ENCODE measurements at regions not wholly inside any gene's neighbourhood (a gene's known extent, or its start where the extent isn't known, plus 50 kb on each side); places are given as distances from the start of the nearest gene placed in this dataset.

- TF ChIP-seq, protein P1, sequence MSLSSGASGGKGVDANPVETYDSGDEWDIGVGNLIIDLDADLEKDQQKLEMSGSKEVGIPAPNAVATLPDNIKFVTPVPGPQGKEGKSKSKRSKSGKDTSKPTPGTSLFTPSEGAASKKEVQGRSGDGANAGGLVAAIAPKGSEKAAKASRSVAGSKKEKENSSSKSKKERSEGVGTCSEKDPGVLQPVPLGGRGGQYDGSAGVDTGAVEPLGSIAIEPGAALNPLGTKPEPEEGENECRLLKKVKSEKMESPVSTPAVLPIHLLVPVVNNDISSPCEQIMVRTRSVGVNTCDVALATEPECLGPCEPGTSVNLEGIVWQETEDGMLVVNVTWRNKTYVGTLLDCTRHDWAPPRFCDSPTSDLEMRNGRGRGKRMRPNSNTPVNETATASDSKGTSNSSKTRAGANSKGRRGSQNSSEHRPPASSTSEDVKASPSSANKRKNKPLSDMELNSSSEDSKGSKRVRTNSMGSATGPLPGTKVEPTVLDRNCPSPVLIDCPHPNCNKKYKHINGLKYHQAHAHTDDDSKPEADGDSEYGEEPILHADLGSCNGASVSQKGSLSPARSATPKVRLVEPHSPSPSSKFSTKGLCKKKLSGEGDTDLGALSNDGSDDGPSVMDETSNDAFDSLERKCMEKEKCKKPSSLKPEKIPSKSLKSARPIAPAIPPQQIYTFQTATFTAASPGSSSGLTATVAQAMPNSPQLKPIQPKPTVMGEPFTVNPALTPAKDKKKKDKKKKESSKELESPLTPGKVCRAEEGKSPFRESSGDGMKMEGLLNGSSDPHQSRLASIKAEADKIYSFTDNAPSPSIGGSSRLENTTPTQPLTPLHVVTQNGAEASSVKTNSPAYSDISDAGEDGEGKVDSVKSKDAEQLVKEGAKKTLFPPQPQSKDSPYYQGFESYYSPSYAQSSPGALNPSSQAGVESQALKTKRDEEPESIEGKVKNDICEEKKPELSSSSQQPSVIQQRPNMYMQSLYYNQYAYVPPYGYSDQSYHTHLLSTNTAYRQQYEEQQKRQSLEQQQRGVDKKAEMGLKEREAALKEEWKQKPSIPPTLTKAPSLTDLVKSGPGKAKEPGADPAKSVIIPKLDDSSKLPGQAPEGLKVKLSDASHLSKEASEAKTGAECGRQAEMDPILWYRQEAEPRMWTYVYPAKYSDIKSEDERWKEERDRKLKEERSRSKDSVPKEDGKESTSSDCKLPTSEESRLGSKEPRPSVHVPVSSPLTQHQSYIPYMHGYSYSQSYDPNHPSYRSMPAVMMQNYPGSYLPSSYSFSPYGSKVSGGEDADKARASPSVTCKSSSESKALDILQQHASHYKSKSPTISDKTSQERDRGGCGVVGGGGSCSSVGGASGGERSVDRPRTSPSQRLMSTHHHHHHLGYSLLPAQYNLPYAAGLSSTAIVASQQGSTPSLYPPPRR (CRISPR knock-in tag; IDR thresholded peaks at IDR 0.05; ENCODE audit: borderline replicate concordance), result no peak
- TF ChIP-seq ZNF713 (CRISPR knock-in tag; IDR thresholded peaks at IDR 0.05), result no peak
- TF ChIP-seq, protein P2, sequence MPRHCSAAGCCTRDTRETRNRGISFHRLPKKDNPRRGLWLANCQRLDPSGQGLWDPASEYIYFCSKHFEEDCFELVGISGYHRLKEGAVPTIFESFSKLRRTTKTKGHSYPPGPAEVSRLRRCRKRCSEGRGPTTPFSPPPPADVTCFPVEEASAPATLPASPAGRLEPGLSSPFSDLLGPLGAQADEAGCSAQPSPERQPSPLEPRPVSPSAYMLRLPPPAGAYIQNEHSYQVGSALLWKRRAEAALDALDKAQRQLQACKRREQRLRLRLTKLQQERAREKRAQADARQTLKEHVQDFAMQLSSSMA (CRISPR knock-in tag; IDR thresholded peaks at IDR 0.05), result no peak
- TF ChIP-seq ZMYM3 (CRISPR knock-in tag; IDR thresholded peaks at IDR 0.05), result no peak
- TF ChIP-seq ZNF598 (CRISPR knock-in tag; IDR thresholded peaks at IDR 0.05; ENCODE audit: borderline replicate concordance), result no peak
- TF ChIP-seq DPF2 (CRISPR knock-in tag; IDR thresholded peaks at IDR 0.05; ENCODE audit: borderline replicate concordance, low read depth), result no peak
- no peak for TF ChIP-seq SPEN (CRISPR knock-in tag; IDR thresholded peaks at IDR 0.05; ENCODE audit: low read depth)
- TF ChIP-seq ATF7-NPFF (CRISPR knock-in tag; IDR thresholded peaks at IDR 0.05; ENCODE audit: low read depth), result no peak
- no peak for TF ChIP-seq GATA4 (IDR thresholded peaks at IDR 0.05; ENCODE audit: borderline replicate concordance, low read depth)
- no peak for TF ChIP-seq FOXO1 (CRISPR knock-in tag; IDR thresholded peaks at IDR 0.05)
- TF ChIP-seq, protein P3, sequence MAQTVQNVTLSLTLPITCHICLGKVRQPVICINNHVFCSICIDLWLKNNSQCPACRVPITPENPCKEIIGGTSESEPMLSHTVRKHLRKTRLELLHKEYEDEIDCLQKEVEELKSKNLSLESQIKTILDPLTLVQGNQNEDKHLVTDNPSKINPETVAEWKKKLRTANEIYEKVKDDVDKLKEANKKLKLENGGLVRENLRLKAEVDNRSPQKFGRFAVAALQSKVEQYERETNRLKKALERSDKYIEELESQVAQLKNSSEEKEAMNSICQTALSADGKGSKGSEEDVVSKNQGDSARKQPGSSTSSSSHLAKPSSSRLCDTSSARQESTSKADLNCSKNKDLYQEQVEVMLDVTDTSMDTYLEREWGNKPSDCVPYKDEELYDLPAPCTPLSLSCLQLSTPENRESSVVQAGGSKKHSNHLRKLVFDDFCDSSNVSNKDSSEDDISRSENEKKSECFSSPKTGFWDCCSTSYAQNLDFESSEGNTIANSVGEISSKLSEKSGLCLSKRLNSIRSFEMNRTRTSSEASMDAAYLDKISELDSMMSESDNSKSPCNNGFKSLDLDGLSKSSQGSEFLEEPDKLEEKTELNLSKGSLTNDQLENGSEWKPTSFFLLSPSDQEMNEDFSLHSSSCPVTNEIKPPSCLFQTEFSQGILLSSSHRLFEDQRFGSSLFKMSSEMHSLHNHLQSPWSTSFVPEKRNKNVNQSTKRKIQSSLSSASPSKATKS (CRISPR knock-in tag; IDR thresholded peaks at IDR 0.05), result no peak
- no peak for TF ChIP-seq ZNF432 (CRISPR knock-in tag; IDR thresholded peaks at IDR 0.05; ENCODE audit: borderline replicate concordance)
- peak; percentile 11; the same call in 1 of the 2 replicates for TF ChIP-seq ZNF331 (CRISPR knock-in tag; IDR thresholded peaks at IDR 0.05)
- no peak for TF ChIP-seq ZNF235 (CRISPR knock-in tag; IDR thresholded peaks at IDR 0.05; ENCODE audit: borderline replicate concordance)
- TF ChIP-seq ZNF230 (CRISPR knock-in tag; IDR thresholded peaks at IDR 0.05), result no peak
- TF ChIP-seq TERF1 (CRISPR knock-in tag; IDR thresholded peaks at IDR 0.05), result no peak
- no peak for TF ChIP-seq REXO4 (CRISPR knock-in tag; IDR thresholded peaks at IDR 0.05; ENCODE audit: borderline replicate concordance)
- no peak for TF ChIP-seq NFATC3 (CRISPR knock-in tag; IDR thresholded peaks at IDR 0.05)
- TF ChIP-seq CEBPG (CRISPR knock-in tag; IDR thresholded peaks at IDR 0.05), result no peak
- TF ChIP-seq LBX2 (CRISPR knock-in tag; IDR thresholded peaks at IDR 0.05; ENCODE audit: borderline replicate concordance), result no peak
- no peak for TF ChIP-seq HOXA9 (CRISPR knock-in tag; IDR thresholded peaks at IDR 0.05; ENCODE audit: borderline replicate concordance)
Observed at GRCh38 chr6:47413752-47414422, 63.7 kb upstream of the CD2AP start (continued).

Measured in HepG2 (cell line).